ENCODE measurements at regions not wholly inside any gene's neighbourhood (a gene's known extent, or its start where the extent isn't known, plus 50 kb on each side); places are given as distances from the start of the nearest gene placed in this dataset.

GRCh38 chr2:22198381-22199283, 1074.9 kb downstream of the TDRD15 start:
- Histone ChIP-seq H3K27ac (ENCODE audit: low read depth, low read length) (no peak overlapping the region), H3K4me2 (ENCODE audit: low read length) (no peak overlapping the region), H4K20me1 (ENCODE audit: insufficient read depth) (no peaks in the 10 kb centered on the region), H3K36me3 (ENCODE audit: control insufficient read depth in 1 of 2, insufficient read depth in 2 of 2, low read length in 2 of 2) (no peaks in the 10 kb centered on the region), H2AFZ (ENCODE audit: low read depth, low read length, poor library complexity, severe bottlenecking) (no peak overlapping the region), H3K9me2 (ENCODE audit: insufficient read depth) (no peaks in the 10 kb centered on the region), H3K4me3 (replicated peaks in 1 of 2; ENCODE audit: low read depth in 1 of 2, low read length in 2 of 2) (no peak overlapping the region), H3K4me1 (ENCODE audit: control insufficient read depth in 1 of 2, insufficient read depth in 2 of 2, low read length in 2 of 2) (no peaks in the 10 kb centered on the region), H3K27me3 (ENCODE audit: insufficient read depth, low read length) (no peaks in the 10 kb centered on the region), H3K9me3 (ENCODE audit: control insufficient read depth in 1 of 2, insufficient read depth in 1 of 2, low read depth in 1 of 2, low read length in 2 of 2) (peaks cover 0 to 20% of the 10 kb centered on the region in 2 experiments; a peak in 3 of 4 replicates), H3K79me2 (ENCODE audit: insufficient read depth, low read length) (no peaks in the 10 kb centered on the region), H3K9ac (ENCODE audit: low read length) (no peak overlapping the region)
- no TSS peak for BruUV-seq (replicated peaks)
- POLR2A ChIA-PET, result no interaction called here
- intact Hi-C loops (cut with micrococcal nuclease), result no loop called here
- RAD21 ChIA-PET (ENCODE audit: low non-redundant PET in 1 of 2, low total read pairs in 2 of 2, uncharacterized antibody in 2 of 2, unreplicated experiment in 2 of 2), result no interaction called here
- TF ChIP-seq ELF1 (IDR thresholded peaks at IDR 0.05; ENCODE audit: borderline replicate concordance, low read depth), result no peak
- TF ChIP-seq SRF (IDR thresholded peaks at IDR 0.05; ENCODE audit: low read depth), result no peak
- no peak for TF ChIP-seq EZH2 (IDR thresholded peaks at IDR 0.05)
- TF ChIP-seq YY1 (IDR thresholded peaks at IDR 0.05; ENCODE audit: extremely low read depth, insufficient replicate concordance, low read depth, low read length), result no peak
- no peak for TF ChIP-seq REST (IDR thresholded peaks at IDR 0.05; ENCODE audit: low read depth)
- TF ChIP-seq MAX (IDR thresholded peaks at IDR 0.05), result no peak
- no peak for TF ChIP-seq RAD21 (IDR thresholded peaks at IDR 0.05; ENCODE audit: low read depth)
- TF ChIP-seq ZBTB33 (IDR thresholded peaks at IDR 0.05; ENCODE audit: extremely low read depth, insufficient replicate concordance, low read length), result no peak
- TF ChIP-seq POLR2A (IDR thresholded peaks at IDR 0.05; ENCODE audit: borderline replicate concordance, extremely low read depth, insufficient read depth, insufficient read length), result no peak
- no peak for TF ChIP-seq CBX3 (IDR thresholded peaks at IDR 0.05; ENCODE audit: low read depth)
- CTCF ChIA-PET, result no interaction called here
- ATAC-seq, result no peak
- no peak for DNase-seq (ENCODE audit: low read depth, low spot score)
